ENCODE measurements at regions not wholly inside any gene's neighbourhood (a gene's known extent, or its start where the extent isn't known, plus 50 kb on each side); places are given as distances from the start of the nearest gene placed in this dataset.
"Not testable (repeated sequence)": the region's sequence is repeated elsewhere in the genome, so short reads cannot be mapped to it uniquely, and the experiment has no call there.

- no peak for DNase-seq
These were observed 56.2 kb upstream of the TNPO1 start for GRCh38 chr5:72760259-72760658.

- no peak for DNase-seq
These were observed 63.6 kb upstream of the TNPO1 start for GRCh38 chr5:72752909-72753308.

GRCh38 chr5:72749362-72749997 lies 67.0 kb upstream of the TNPO1 start:
- no peak for DNase-seq

GRCh38 chr5:72747826-72748225 lies 68.6 kb upstream of the TNPO1 start:
- DNase-seq = no peak

- no peak for DNase-seq
These were observed 69.7 kb upstream of the TNPO1 start for GRCh38 chr5:72746736-72747135.

- DNase-seq = no peak
These were observed 72.3 kb upstream of the TNPO1 start for GRCh38 chr5:72744136-72744535.

GRCh38 chr5:72741805-72742204 lies 74.7 kb upstream of the TNPO1 start:
- DNase-seq = no peak

GRCh38 chr5:72733810-72734209 lies 82.7 kb upstream of the TNPO1 start:
- DNase-seq = no peak

GRCh38 chr5:72723581-72723980 lies 92.9 kb upstream of the TNPO1 start:
- no peak for DNase-seq

- no peak for DNase-seq
These were observed 93.5 kb upstream of the TNPO1 start for GRCh38 chr5:72722792-72723452.

- no peak for DNase-seq
These were observed 94.6 kb upstream of the TNPO1 start for GRCh38 chr5:72721844-72722243.

GRCh38 chr5:72720205-72720604 lies 96.3 kb upstream of the TNPO1 start:
- DNase-seq = no peak

GRCh38 chr5:72711351-72711750 lies 105.1 kb upstream of the TNPO1 start:
- DNase-seq = no peak

GRCh38 chr5:72709341-72709740 lies 107.1 kb upstream of the TNPO1 start:
- no peak for DNase-seq

- DNase-seq = no peak
These were observed 111.3 kb upstream of the TNPO1 start for GRCh38 chr5:72705178-72705577.

- DNase-seq = no peak
These were observed 112.6 kb upstream of the TNPO1 start for GRCh38 chr5:72703876-72704275.

GRCh38 chr5:72702881-72703434 lies 113.5 kb upstream of the TNPO1 start:
- DNase-seq = no peak

GRCh38 chr5:72702105-72702504 lies 114.4 kb upstream of the TNPO1 start:
- not testable (repeated sequence) for DNase-seq

- DNase-seq = no peak
These were observed 118.0 kb upstream of the TNPO1 start for GRCh38 chr5:72698481-72698880.

GRCh38 chr5:72697622-72698021 lies 118.8 kb upstream of the TNPO1 start:
- no peak for DNase-seq

GRCh38 chr5:72695659-72696058 lies 120.8 kb upstream of the TNPO1 start:
- no peak for DNase-seq

GRCh38 chr5:72694856-72695255 lies 121.6 kb upstream of the TNPO1 start:
- no peak for DNase-seq

GRCh38 chr5:72693546-72694205 lies 122.8 kb upstream of the TNPO1 start:
- DNase-seq = no peak

All from effector CD4-positive, alpha-beta T cell (primary cell).